ENCODE measurements at regions not wholly inside any gene's neighbourhood (a gene's known extent, or its start where the extent isn't known, plus 50 kb on each side); places are given as distances from the start of the nearest gene placed in this dataset.

- ATAC-seq (no peak), DNase-seq (ENCODE audit: low read depth in 1 of 2, low spot score in 1 of 2) (no peak), FAIRE-seq (no peak)
- Histone ChIP-seq H3K4me2 (peak overlapping the region; percentile 46), H3K4me3 (no peak overlapping the region), H3K27ac (no peak overlapping the region), H3K4me1 (no peaks in the 10 kb centered on the region), H3K9me3 (no peaks in the 10 kb centered on the region)
- 33% methylated on average over 3 of the region's 3 CpGs for WGBS (ENCODE audit: missing lambda C conversion rate)
- no peak for TF ChIP-seq FOSB (CRISPR knock-in tag; IDR thresholded peaks at IDR 0.05)
- ChIA-PET CTCF (no interaction called here), POLR2A (no interaction called here)
These were observed 98.7 kb upstream of the RIPOR2 start for GRCh38 chr6:25034431-25034921.

- FAIRE-seq, result no peak
- ChIA-PET POLR2A (no interaction called here), CTCF (no interaction called here)
- no peak overlapping the region for H3K4me3 ChIP-seq
- no peak overlapping the region for H3K27ac ChIP-seq
- no peaks in the 10 kb centered on the region for H3K9me3 ChIP-seq
- H3K4me2 ChIP-seq, result no peak overlapping the region
- ATAC-seq, result no peak
- TF ChIP-seq HOXB13 (CRISPR knock-in tag; IDR thresholded peaks at IDR 0.05; ENCODE audit: low read depth) (no peak), HOXA7 (CRISPR knock-in tag; IDR thresholded peaks at IDR 0.05) (no peak), HES2 (IDR thresholded peaks at IDR 0.05) (no peak), RAD21 (conservative IDR thresholded peaks at IDR 0.05 in 1 of 2, IDR thresholded peaks at IDR 0.05 in 1 of 2) (no peak), KDM5A (IDR thresholded peaks at IDR 0.05) (no peak)
- WGBS (ENCODE audit: missing lambda C conversion rate), result 70% methylated on average over 3 of the region's 3 CpGs
- DNase-seq (ENCODE audit: low read depth in 1 of 2, low spot score in 1 of 2), result no peak
- H3K4me1 ChIP-seq, result no peaks in the 10 kb centered on the region
These were observed 99.4 kb upstream of the RIPOR2 start for GRCh38 chr6:25035174-25035511.

- H3K27ac ChIP-seq, result no peak overlapping the region
- no peak for ATAC-seq
These were observed 100.0 kb upstream of the RIPOR2 start for GRCh38 chr6:25035512-25036435.

More at GRCh38 chr6:25035512-25036435, 100.0 kb upstream of the RIPOR2 start:
- TF ChIP-seq CBX8 (IDR thresholded peaks at IDR 0.05) (no peak), USF2 (IDR thresholded peaks at IDR 0.05) (no peak), EHF (CRISPR knock-in tag; IDR thresholded peaks at IDR 0.05) (no peak), ZSCAN20 (CRISPR knock-in tag; IDR thresholded peaks at IDR 0.05) (no peak), JUN (IDR thresholded peaks at IDR 0.05) (no peak), REST (IDR thresholded peaks at IDR 0.05) (no peak), ZNF302 (CRISPR knock-in tag; IDR thresholded peaks at IDR 0.05) (no peak), HOXB13 (CRISPR knock-in tag; IDR thresholded peaks at IDR 0.05; ENCODE audit: low read depth) (no peak), CHD2 (IDR thresholded peaks at IDR 0.05; ENCODE audit: low read length, partially characterized antibody) (no peak), KDM1A (IDR thresholded peaks at IDR 0.05; ENCODE audit: low read depth) (no peak), E2F6 (IDR thresholded peaks at IDR 0.05; ENCODE audit: borderline replicate concordance, low read depth) (no peak), GATA3 (IDR thresholded peaks at IDR 0.05; ENCODE audit: borderline replicate concordance) (no peak), RNF2 (IDR thresholded peaks at IDR 0.05; ENCODE audit: borderline replicate concordance, low read depth) (no peak), CHD4 (IDR thresholded peaks at IDR 0.05; ENCODE audit: borderline replicate concordance) (no peak), MYC (IDR thresholded peaks at IDR 0.05; ENCODE audit: borderline replicate concordance, low read length) (no peak)
- no peak overlapping the region for H3K4me2 ChIP-seq
- ChIA-PET POLR2A (no interaction called here), CTCF (no interaction called here)
- no peak overlapping the region for H3K4me3 ChIP-seq
- H3K9me3 ChIP-seq, result no peaks in the 10 kb centered on the region
- DNase-seq (ENCODE audit: low read depth in 1 of 2, low spot score in 1 of 2) (no peak), FAIRE-seq (no peak)
- H3K4me1 ChIP-seq, result no peaks in the 10 kb centered on the region
- WGBS (ENCODE audit: missing lambda C conversion rate), result 67% methylated on average over 14 of the region's 16 CpGs
